ENCODE measurements at regions not wholly inside any gene's neighbourhood (a gene's known extent, or its start where the extent isn't known, plus 50 kb on each side); places are given as distances from the start of the nearest gene placed in this dataset.

GRCh38 chr3:166788936-166789335 lies 591.2 kb downstream of the ZBBX start:
- no peak for TF ChIP-seq CTCF (IDR thresholded peaks at IDR 0.05)
- TF ChIP-seq POLR2AphosphoS5 (IDR thresholded peaks at IDR 0.05; ENCODE audit: insufficient read depth in 1 of 2, low read depth in 1 of 2), result no peak

All from vagina (tissue), 2 donors.